Transverse colon (tissue), 4 donors: ENCODE measurements at regions not wholly inside any gene's neighbourhood (a gene's known extent, or its start where the extent isn't known, plus 50 kb on each side); places are given as distances from the start of the nearest gene placed in this dataset.
"Not testable (repeated sequence)": the region's sequence is repeated elsewhere in the genome, so short reads cannot be mapped to it uniquely, and the experiment has no call there.

Source experiments
- CTCF ChIP-seq, 5 experiments: fragments of 200-600 bp in 3 of 5; fragments of 450-650 bp in 2 of 5; sonication (generic) in 3 of 5; IDR thresholded peaks; 1 replicate in 2 of 5; 2 replicates in 3 of 5; pipeline ENCODE4 v1.5.1; 2016 to 2017; ENCODE audit warnings: antibody characterized with exemption in 5 of 5, inconsistent platforms in 3 of 5, mild to moderate bottlenecking in 2 of 5, moderate library complexity in 1 of 5
- EP300 ChIP-seq: sonication (generic); formaldehyde crosslinking; IDR thresholded peaks from one replicate; pipeline ENCODE4 v1.6.1; 2017; ENCODE audit warnings: antibody characterized with exemption, low read depth
- POLR2A ChIP-seq: fragments of 450-650 bp; IDR thresholded peaks from one replicate; pipeline ENCODE4 v1.6.1; 2016; ENCODE audit warnings: antibody characterized with exemption, mild to moderate bottlenecking, moderate library complexity
- POLR2AphosphoS5 ChIP-seq, 3 donors: sonication (generic); formaldehyde crosslinking; IDR thresholded peaks; one replicate each; pipeline ENCODE4 v1.6.1; 2016; ENCODE audit warnings: antibody characterized with exemption in 3 of 3

- TF ChIP-seq CTCF (IDR thresholded peaks at IDR 0.05); POLR2A; EP300; POLR2AphosphoS5 (IDR thresholded peaks at IDR 0.05): not testable (repeated sequence)
These were observed 71.7 kb downstream of the TBC1D28 start for GRCh38 chr17:18572536-18572935.
